Activated CD4-positive, alpha-beta memory T cell treated with anti-CD3 and anti-CD28 coated beads, Interleukin-2, amount 10 ng/mL, durations not matched to agents 7 days and 5 days (primary cell): ENCODE measurements at regions not wholly inside any gene's neighbourhood (a gene's known extent, or its start where the extent isn't known, plus 50 kb on each side); places are given as distances from the start of the nearest gene placed in this dataset.
"Not testable (repeated sequence)": the region's sequence is repeated elsewhere in the genome, so short reads cannot be mapped to it uniquely, and the experiment has no call there.

Experiments used
- CTCF ChIA-PET: fragments of 350-600 bp; sonication (Branson Sonifier 250); formaldehyde crosslinking; loops from one replicate; lab custom pipeline; 2021; ENCODE audit warnings: antibody characterized with exemption, inconsistent platforms; lab: Charles Lee
- POLR2A ChIA-PET: fragments of 350-600 bp; sonication (Branson Sonifier 250); formaldehyde crosslinking; loops from one replicate; lab custom pipeline; 2021; ENCODE audit warnings: antibody characterized with exemption; lab: Charles Lee
- DNase-seq: peaks from one replicate; pipeline ENCODE4 v3.0.0-alpha.2; 2020
- H3K27ac Mint-ChIP-seq: one replicate; pipeline ENCODE4 v1.8.0; 2021; ENCODE audit warnings: mild to moderate bottlenecking, mixed read lengths
- H3K27me3 Mint-ChIP-seq: one replicate; pipeline ENCODE4 v1.8.0; 2021; ENCODE audit warnings: mixed read lengths
- H3K36me3 Mint-ChIP-seq: one replicate; pipeline ENCODE4 v1.8.0; 2021; ENCODE audit warnings: low read depth, mixed read lengths
- H3K4me1 Mint-ChIP-seq: one replicate; pipeline ENCODE4 v1.8.0; 2021; ENCODE audit warnings: mixed read lengths
- H3K4me3 Mint-ChIP-seq: one replicate; pipeline ENCODE4 v1.8.0; 2021; ENCODE audit warnings: mild to moderate bottlenecking, mixed read lengths
- H3K9me3 Mint-ChIP-seq: one replicate; pipeline ENCODE4 v1.8.0; 2021; ENCODE audit warnings: mixed read lengths

DNA sequence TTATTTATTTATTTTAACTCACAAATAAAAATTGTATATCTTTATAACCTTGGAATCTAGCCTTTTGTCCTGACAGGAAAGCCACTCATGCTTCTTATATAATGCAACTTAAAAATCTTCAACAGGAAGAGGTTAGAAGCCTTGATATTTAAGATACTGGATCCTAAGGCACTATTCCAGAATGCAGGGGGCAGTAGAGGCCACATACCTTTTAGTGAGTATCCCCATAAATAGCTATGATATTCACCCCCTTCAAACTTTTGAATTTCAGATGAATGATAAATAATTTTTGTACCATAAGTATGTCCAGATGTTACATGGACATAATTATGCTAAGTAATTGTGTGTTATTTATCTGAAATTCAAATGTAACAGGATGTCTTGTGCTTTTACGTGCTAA lies 592.7 kb upstream of the VRK2 start:
- Mint-ChIP-seq H3K27me3 (no peaks in the 10 kb centered on the region), H3K4me3 (no peak overlapping the region), H3K9me3 (peaks cover 2% of the 10 kb centered on the region), H3K27ac (no peak overlapping the region), H3K36me3 (no peaks in the 10 kb centered on the region), H3K4me1 (no peaks in the 10 kb centered on the region)
- ChIA-PET CTCF (no interaction called here), POLR2A (no interaction called here)
- DNase-seq, result no peak

- POLR2A ChIA-PET, result no interaction called here
- CTCF ChIA-PET, result no interaction called here
- H3K4me3 Mint-ChIP-seq, result no peak overlapping the region
- no peak for DNase-seq
- H3K27ac Mint-ChIP-seq, result no peak overlapping the region
- H3K36me3 Mint-ChIP-seq, result no peaks in the 10 kb centered on the region
- peaks cover 3% of the 10 kb centered on the region for H3K9me3 Mint-ChIP-seq
- H3K27me3 Mint-ChIP-seq, result no peaks in the 10 kb centered on the region
- no peaks in the 10 kb centered on the region for H3K4me1 Mint-ChIP-seq
Observed at GRCh38 chr2:57460396-57461276, 586.0 kb upstream of the VRK2 start.

DNA sequence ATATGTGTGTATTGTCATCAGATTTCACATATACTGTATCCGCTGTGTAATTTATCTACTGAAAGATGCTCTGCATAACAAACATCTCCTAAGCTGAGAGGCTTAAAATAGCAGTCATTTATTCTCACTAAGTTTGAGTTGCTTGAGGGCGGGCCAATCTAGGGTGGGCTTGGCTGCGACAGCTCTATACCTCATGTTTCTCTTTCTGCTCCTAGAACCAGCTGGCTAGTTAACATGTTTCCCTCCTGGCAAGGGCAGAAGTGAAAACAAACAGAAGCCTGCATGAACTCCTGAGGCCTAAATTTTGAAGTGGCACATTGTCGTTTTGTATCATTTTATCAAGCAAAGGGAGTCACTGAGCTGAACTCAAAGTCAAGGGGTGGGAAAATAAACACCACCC lies 585.0 kb upstream of the VRK2 start:
- POLR2A ChIA-PET, result no interaction called here
- H3K4me1 Mint-ChIP-seq, result no peaks in the 10 kb centered on the region
- H3K9me3 Mint-ChIP-seq, result peaks cover 3% of the 10 kb centered on the region
- H3K4me3 Mint-ChIP-seq, result no peak overlapping the region
- no peak for DNase-seq
- CTCF ChIA-PET, result no interaction called here
- no peak overlapping the region for H3K27ac Mint-ChIP-seq
- H3K36me3 Mint-ChIP-seq, result no peaks in the 10 kb centered on the region
- no peaks in the 10 kb centered on the region for H3K27me3 Mint-ChIP-seq

- Mint-ChIP-seq H3K9me3 (peaks cover 3% of the 10 kb centered on the region), H3K27me3 (no peaks in the 10 kb centered on the region), H3K4me3 (no peak overlapping the region), H3K36me3 (no peaks in the 10 kb centered on the region), H3K4me1 (no peaks in the 10 kb centered on the region), H3K27ac (no peak overlapping the region)
- no peak for DNase-seq
- POLR2A ChIA-PET, result no interaction called here
- CTCF ChIA-PET, result no interaction called here
Observed at GRCh38 chr2:57465067-57465466, 581.5 kb upstream of the VRK2 start.

DNA sequence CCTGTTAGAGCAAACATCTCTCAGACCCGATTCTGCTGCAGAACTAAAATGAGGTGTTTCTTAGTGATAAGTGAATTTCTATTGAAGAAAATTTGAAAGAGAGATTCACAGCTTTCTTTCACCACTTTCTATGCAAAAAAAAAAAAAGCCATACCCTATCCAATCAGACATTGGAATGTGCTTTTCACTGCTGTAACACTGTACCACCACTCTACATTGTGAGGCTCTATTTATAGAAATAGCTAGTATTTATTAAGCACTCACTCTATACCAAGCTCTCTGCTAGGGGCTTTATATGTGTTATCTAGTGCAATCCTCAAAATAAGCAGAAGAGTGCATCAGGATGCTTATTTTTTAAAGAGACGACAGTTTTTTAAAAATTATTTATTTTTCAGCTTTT lies 580.6 kb upstream of the VRK2 start:
- peaks cover 3% of the 10 kb centered on the region for H3K9me3 Mint-ChIP-seq
- POLR2A ChIA-PET, result no interaction called here
- CTCF ChIA-PET, result no interaction called here
- no peak overlapping the region for H3K4me3 Mint-ChIP-seq
- no peaks in the 10 kb centered on the region for H3K4me1 Mint-ChIP-seq
- H3K27me3 Mint-ChIP-seq, result no peaks in the 10 kb centered on the region
- DNase-seq, result no peak
- no peaks in the 10 kb centered on the region for H3K36me3 Mint-ChIP-seq
- H3K27ac Mint-ChIP-seq, result no peak overlapping the region

- no peak for DNase-seq
- Mint-ChIP-seq H3K4me3 (no peak overlapping the region), H3K27ac (no peak overlapping the region), H3K27me3 (no peaks in the 10 kb centered on the region), H3K9me3 (peaks cover 4% of the 10 kb centered on the region), H3K4me1 (no peaks in the 10 kb centered on the region), H3K36me3 (no peaks in the 10 kb centered on the region)
- CTCF ChIA-PET, result no interaction called here
- POLR2A ChIA-PET, result no interaction called here
Observed at GRCh38 chr2:57475391-57475790, 571.2 kb upstream of the VRK2 start.

DNA sequence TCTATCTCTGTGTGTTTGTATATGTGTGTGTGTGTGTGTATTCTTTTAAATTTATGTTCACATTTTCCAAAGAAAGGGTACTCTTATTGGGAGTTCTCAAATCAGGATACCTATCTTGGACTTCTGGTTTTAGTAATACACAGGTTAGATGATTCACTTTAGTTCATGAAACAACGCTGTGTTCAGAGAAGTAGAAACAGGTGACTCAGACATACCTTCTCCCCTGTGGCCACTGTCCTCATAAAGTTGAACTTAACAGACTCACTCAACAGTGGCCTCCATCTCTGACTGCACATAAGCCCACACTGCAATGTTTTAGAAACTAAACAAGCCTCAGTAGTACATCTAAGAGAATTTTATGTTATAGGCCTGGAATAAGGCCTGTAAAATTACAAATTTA lies 566.6 kb upstream of the VRK2 start:
- H3K27me3 Mint-ChIP-seq, result no peaks in the 10 kb centered on the region
- H3K9me3 Mint-ChIP-seq, result peaks cover 4% of the 10 kb centered on the region
- H3K27ac Mint-ChIP-seq, result no peak overlapping the region
- DNase-seq, result no peak
- POLR2A ChIA-PET, result no interaction called here
- H3K4me1 Mint-ChIP-seq, result no peaks in the 10 kb centered on the region
- no peak overlapping the region for H3K4me3 Mint-ChIP-seq
- H3K36me3 Mint-ChIP-seq, result no peaks in the 10 kb centered on the region
- CTCF ChIA-PET, result no interaction called here

GRCh38 chr2:57488061-57488460 lies 558.5 kb upstream of the VRK2 start:
- H3K9me3 Mint-ChIP-seq, result no peaks in the 10 kb centered on the region
- H3K36me3 Mint-ChIP-seq, result no peaks in the 10 kb centered on the region
- POLR2A ChIA-PET, result no interaction called here
- CTCF ChIA-PET, result no interaction called here
- H3K27ac Mint-ChIP-seq, result no peak overlapping the region
- H3K4me1 Mint-ChIP-seq, result no peaks in the 10 kb centered on the region
- H3K27me3 Mint-ChIP-seq, result no peaks in the 10 kb centered on the region
- H3K4me3 Mint-ChIP-seq, result no peak overlapping the region
- no peak for DNase-seq

DNA sequence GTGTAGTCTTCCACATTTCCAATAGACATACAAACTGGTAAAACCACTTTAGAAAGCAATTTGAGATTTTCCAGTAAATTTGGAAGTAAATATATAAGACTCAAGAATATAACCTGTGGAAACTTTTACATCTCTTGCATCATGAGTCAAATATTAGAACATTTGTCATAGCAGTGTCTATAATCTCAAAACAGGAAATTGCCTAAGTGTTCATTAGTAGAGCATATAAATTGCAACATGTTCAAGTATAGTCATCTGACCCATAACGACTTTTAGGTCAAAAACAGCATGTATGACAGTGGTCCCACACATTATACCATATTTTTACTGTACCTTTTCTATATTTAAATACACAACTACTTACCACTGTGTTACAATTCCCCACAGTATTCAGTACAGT lies 555.9 kb upstream of the VRK2 start:
- CTCF ChIA-PET, result no interaction called here
- H3K4me3 Mint-ChIP-seq, result no peak overlapping the region
- no peak overlapping the region for H3K27ac Mint-ChIP-seq
- H3K9me3 Mint-ChIP-seq, result peaks cover 5% of the 10 kb centered on the region
- H3K36me3 Mint-ChIP-seq, result no peaks in the 10 kb centered on the region
- no peaks in the 10 kb centered on the region for H3K4me1 Mint-ChIP-seq
- no peak for DNase-seq
- POLR2A ChIA-PET, result no interaction called here
- H3K27me3 Mint-ChIP-seq, result no peaks in the 10 kb centered on the region

DNA sequence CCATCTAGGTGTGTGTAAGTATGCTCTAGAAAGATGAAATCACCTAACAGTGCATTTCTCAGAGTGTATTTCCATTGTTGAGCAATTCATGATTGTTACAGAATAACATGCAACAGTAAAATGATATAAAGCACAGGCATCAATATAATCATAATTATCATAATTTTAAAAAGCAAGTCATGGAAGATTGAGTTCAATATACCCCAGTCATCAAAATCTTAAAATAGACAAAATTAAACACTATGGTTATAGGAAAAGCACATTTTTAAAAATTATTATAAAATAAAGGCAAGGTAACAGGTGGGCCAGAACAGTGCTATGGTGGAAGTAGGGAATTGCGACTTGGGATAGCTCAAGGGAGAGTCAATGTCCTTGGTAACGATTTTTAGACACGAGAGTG lies 555.4 kb upstream of the VRK2 start:
- Mint-ChIP-seq H3K36me3 (no peaks in the 10 kb centered on the region), H3K9me3 (peaks cover 5% of the 10 kb centered on the region), H3K4me1 (no peaks in the 10 kb centered on the region), H3K27me3 (no peaks in the 10 kb centered on the region), H3K27ac (no peak overlapping the region), H3K4me3 (no peak overlapping the region)
- ChIA-PET CTCF (no interaction called here), POLR2A (no interaction called here)
- DNase-seq, result no peak

DNA sequence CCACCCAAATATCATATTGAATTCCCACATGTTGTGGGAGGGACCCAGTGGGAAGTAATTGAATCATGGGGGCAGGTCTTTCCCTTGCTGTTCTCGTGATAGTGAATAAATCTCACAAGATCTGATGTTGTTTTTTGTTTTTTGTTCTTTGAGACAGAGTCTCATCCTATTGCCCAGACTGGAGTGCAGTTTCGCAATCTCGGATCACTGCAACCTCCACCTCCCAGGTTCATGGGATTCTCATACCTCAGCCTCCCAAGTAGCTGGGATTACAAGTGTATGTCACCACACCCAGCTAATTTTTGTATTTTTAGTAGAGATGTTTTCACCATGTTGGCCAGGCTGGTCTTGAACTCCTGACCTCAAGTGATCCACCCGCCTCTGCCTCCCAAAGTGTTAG lies 552.6 kb upstream of the VRK2 start:
- POLR2A ChIA-PET, H3K9me3 Mint-ChIP-seq, H3K4me1 Mint-ChIP-seq, H3K27ac Mint-ChIP-seq, H3K36me3 Mint-ChIP-seq, DNase-seq, CTCF ChIA-PET, H3K27me3 Mint-ChIP-seq, H3K4me3 Mint-ChIP-seq: not testable (repeated sequence)

GRCh38 chr2:57497489-57498096 lies 549.0 kb upstream of the VRK2 start:
- peak; percentile 20 for DNase-seq
- Mint-ChIP-seq H3K9me3 (peaks cover 5% of the 10 kb centered on the region), H3K4me1 (no peaks in the 10 kb centered on the region), H3K4me3 (no peak overlapping the region), H3K27ac (no peak overlapping the region), H3K27me3 (no peaks in the 10 kb centered on the region), H3K36me3 (no peaks in the 10 kb centered on the region)
- POLR2A ChIA-PET, result no interaction called here
- CTCF ChIA-PET, result interaction anchor here (0.6 to 1.5 kb wide), 5 partner anchors 14 to 1314 kb away, joined by 3 to 5 read pairs (median 4); partner anchors contain the start of gene CCDC85A

DNA sequence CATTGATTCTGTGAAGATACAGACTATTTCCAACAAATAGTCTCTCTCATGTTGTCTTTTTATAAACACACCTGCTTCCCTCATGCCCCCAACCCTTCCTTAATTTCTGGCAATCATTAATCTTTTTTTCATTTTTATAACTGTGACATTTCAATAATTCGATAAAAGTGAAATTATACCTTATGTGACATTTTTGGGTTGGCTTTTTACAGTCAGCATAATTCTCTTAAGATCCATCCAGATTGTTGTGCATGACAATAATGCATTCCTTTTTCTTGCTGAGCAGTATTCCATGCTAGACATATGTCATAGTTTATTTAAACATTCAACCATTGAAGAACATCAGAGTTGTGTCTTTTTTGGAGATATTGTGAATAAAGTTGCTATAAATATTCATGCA lies 541.8 kb upstream of the VRK2 start:
- CTCF ChIA-PET, result no interaction called here
- no peaks in the 10 kb centered on the region for H3K27me3 Mint-ChIP-seq
- no peaks in the 10 kb centered on the region for H3K4me1 Mint-ChIP-seq
- H3K36me3 Mint-ChIP-seq, result no peaks in the 10 kb centered on the region
- DNase-seq, result no peak
- POLR2A ChIA-PET, result no interaction called here
- H3K27ac Mint-ChIP-seq, result no peak overlapping the region
- no peaks in the 10 kb centered on the region for H3K9me3 Mint-ChIP-seq
- H3K4me3 Mint-ChIP-seq, result no peak overlapping the region

DNA sequence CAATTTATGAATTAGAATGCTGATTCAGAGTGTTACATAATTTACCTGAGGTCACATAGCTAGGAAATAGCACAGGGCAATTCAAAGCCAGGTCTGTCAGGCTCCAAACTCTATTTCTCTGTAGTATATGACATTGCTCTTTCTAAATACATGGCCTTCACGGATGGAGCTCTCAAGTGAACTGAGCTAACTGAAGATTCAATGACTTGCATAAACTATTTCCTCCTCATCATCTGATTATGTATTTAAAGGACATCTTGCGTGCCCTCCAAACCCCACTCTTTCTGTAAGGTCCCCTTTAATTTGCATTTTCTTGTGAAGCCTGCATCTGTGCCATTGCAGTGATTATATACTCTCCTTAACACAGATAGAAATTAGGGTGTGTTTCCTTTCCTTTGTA lies 537.4 kb upstream of the VRK2 start:
- ChIA-PET POLR2A (no interaction called here), CTCF (no interaction called here)
- no peaks in the 10 kb centered on the region for H3K36me3 Mint-ChIP-seq
- no peak for DNase-seq
- H3K27me3 Mint-ChIP-seq, result no peaks in the 10 kb centered on the region
- no peak overlapping the region for H3K27ac Mint-ChIP-seq
- no peaks in the 10 kb centered on the region for H3K9me3 Mint-ChIP-seq
- H3K4me1 Mint-ChIP-seq, result no peaks in the 10 kb centered on the region
- no peak overlapping the region for H3K4me3 Mint-ChIP-seq
